OCI-M1 (cell line): ENCODE measurements at regions not wholly inside any gene's neighbourhood (a gene's known extent, or its start where the extent isn't known, plus 50 kb on each side); places are given as distances from the start of the nearest gene placed in this dataset.

Experiments
- DNase-seq: peaks from one replicate; lab custom pipeline; 2025; lab: John Stamatoyannopoulos, UW

DNA sequence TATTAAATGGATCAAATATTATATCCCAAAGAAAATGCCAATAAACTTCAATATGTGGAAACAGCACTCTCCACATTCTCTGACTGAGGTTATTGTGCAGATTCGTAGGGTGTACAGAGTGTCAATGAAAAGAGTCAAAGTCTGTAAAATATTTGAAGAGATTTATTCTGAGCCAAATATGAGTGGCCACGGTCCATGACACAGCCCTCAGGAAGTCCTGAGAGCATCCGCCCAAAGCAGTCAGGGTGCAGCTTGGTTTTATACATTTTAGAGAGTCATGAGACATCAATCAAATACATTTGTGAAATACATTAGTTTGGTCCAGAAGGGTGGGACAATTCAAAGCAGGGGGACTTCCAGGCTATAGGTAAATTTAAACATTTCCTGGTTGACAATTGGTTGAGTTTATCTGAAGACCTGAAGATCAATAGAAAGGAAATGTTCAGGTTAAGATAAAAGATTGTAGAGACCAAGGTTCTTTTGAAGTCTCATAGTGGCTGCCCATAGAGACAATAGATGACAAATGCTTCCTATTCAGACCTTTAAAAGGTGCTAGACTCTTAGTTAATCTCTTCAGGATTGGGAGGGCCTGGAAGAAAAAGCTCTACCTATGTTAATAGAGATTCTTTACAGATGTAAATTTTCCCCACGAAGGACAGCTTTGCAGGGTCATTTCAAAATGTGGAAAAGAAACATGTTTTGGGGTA is 569.5 kb downstream of the MATN1 start:
- no peak for DNase-seq

DNA sequence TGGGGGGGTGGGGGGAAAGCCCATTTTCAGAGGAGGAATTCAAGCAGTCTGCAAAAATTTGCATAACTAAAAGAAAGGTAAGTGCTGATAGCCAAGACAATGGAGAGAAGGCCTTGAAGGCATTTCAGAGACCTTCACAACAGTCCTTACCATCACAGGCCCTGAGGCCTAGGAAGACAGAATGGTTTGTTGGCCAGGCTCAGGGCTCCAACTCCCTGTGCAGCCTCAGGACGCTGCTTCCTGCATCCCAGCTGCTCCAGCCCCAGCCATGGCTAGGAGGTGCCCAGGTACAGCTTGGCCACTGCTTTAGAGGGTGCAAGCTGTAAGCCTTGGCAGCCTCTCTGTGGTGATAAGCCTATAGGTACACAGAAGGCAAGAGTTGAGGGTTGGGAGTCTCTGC is 571.6 kb downstream of the MATN1 start:
- no peak for DNase-seq

- DNase-seq, result no peak
Measured at GRCh38 chr1:30151119-30151518, 572.3 kb downstream of the MATN1 start.

DNA sequence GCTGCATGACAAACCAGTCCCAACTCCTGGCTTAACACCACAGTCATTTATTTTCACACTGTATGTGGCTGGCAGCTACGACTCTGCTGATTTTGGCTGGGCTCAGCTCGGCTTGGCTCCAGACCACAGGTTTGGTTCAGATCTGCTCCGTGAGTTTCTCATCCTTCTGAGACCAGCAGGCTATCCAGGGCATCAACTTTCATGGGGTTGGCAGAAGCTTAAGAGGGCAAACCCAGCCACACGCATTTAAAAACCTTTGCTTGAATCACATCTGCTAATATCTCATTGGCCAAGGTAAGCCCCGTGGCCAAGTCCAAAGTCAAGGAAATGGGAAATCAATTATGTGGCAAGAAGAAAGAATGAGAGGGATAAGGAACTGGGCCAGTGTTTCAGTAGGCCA is 574.2 kb downstream of the MATN1 start:
- DNase-seq, result no peak

DNA sequence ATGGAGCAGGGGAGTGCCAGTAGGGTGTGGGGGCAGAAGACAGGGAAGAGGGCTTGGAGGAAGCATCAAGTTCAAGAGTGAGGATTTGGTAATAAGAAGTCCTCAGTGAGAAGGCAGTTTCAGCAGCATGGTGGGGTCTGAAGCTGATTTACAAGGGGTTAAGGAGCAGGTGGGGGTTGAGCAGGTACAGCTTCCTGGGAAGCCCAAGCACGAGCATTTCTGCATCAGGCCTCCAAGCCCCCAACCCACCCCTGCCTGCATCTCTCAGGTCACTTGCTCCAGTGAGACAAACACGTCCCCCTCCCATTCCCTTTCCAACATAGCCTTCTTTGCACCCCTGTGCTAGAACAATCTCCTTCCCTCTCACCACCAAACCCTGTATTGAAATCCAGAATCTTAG is 574.7 kb downstream of the MATN1 start:
- DNase-seq, result no peak

- no peak for DNase-seq
Measured at GRCh38 chr1:30147188-30147587, 576.2 kb downstream of the MATN1 start.

- no peak for DNase-seq
Measured at GRCh38 chr1:30146448-30146847, 576.9 kb downstream of the MATN1 start.

- no peak for DNase-seq
Measured at GRCh38 chr1:30145723-30146303, 577.6 kb downstream of the MATN1 start.

GRCh38 chr1:30144831-30145230 is 578.6 kb downstream of the MATN1 start:
- no peak for DNase-seq

GRCh38 chr1:30143517-30143916 is 579.9 kb downstream of the MATN1 start:
- no peak for DNase-seq

DNA sequence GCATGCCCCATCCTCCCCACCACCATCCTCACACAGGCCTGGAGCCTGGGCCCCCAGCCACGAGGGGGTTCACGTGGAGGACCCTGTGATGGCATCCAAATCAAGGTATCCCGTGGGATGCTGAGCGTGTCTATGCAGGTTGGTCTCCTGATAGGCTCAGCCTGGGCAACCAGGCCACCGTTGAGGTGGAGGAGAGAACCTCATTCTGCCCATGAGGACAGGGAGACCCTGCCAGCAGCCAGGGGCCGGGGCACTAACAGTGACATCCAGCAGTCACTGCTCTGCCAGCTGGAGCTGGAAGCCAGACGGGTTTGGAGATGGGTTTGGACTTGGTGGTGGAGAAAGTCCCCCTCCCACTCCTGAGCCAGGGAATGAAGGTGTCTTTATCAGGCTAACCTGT is 582.8 kb downstream of the MATN1 start:
- no peak for DNase-seq

DNA sequence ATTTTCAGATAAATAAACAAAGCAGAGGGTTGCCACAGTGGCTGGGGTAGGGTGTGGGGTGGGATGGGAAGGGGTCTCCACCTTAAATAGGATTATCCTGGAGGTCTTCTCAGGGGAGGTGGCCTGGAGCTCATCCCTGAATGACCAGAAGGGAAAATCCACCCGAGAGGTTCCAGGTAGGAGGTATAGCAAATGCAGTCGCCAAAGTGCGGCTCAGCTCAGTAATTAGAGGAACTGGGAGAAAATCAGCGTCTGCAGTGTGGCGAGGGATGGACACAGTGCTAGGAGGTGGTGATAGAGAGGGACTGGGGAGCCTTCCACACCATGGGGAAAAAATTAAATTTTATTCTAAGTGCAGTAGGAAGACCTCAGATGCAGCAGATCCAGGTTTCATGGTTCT is 584.5 kb downstream of the MATN1 start:
- no peak for DNase-seq

DNA sequence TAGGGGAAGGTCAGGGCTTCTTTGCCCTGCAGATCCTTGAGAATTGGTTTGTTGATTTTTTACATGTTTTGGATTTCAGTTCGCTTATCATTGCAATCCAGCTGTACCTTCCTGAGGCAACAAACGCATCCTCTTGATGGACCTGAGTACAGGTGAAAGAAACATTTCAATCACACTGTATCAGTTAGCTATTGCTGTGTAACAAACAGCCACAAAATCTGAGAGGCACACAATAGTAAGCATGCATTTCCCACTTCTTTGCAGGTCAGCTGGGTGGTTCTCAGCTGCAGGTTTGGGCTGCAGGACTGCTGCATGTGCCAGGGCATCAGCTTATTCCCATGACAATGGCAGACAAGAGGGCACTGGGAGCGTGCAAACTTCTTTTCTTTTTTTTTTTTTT is 586.4 kb downstream of the MATN1 start:
- no peak for DNase-seq

- no peak for DNase-seq
Measured at GRCh38 chr1:30135698-30136097, 587.7 kb downstream of the MATN1 start.

- DNase-seq, result no peak
Measured at GRCh38 chr1:30134466-30135217, 588.7 kb downstream of the MATN1 start.

- DNase-seq, result no peak
Measured at GRCh38 chr1:30133414-30134055, 589.9 kb downstream of the MATN1 start.

GRCh38 chr1:30132602-30133286 is 590.6 kb downstream of the MATN1 start:
- DNase-seq, result no peak

- peak; percentile 1 for DNase-seq
Measured at GRCh38 chr1:30130566-30130965, 592.8 kb downstream of the MATN1 start.

DNA sequence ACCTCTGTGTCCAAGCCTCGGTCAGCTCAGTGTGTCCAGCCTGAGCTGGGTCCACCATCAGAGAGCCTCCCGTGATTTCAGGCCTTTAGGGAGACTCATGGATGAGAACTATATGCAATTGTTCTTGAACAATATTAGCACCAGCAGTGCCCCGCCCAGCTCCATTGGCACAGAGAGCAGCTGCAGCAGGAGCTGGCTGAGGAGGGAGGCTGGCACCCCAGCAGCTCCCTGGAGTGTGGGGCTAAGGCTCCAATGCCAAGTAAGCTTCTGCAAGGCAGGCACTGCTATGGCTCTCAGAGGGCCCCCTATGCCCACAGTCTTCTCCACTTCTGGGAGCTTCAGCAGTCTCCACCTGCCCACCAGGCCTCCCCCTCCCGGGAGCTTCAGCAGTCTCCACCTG is 593.3 kb downstream of the MATN1 start:
- no peak for DNase-seq

- no peak for DNase-seq
Measured at GRCh38 chr1:30129421-30130055, 593.8 kb downstream of the MATN1 start.

DNA sequence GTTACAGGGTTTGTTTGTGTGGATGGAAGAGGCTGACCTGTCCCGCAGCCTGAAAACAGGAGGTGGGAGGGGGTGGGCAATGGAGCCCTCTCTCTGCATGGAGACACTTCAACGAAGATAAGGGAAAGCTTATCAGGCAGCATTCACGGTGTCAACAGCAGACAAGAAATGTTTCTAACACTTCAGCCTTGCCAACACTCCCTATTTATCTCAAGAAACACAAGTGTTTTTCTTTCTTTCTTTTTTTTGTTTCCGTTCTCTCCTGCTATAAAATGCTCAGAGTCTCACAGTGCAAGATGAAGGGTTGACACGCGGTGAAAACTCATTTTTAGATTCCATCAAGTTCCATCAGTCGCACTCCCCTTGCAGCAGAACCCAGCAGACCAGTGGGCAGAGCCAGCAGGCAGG is 594.4 kb downstream of the MATN1 start:
- DNase-seq, result peak; percentile 56

DNA sequence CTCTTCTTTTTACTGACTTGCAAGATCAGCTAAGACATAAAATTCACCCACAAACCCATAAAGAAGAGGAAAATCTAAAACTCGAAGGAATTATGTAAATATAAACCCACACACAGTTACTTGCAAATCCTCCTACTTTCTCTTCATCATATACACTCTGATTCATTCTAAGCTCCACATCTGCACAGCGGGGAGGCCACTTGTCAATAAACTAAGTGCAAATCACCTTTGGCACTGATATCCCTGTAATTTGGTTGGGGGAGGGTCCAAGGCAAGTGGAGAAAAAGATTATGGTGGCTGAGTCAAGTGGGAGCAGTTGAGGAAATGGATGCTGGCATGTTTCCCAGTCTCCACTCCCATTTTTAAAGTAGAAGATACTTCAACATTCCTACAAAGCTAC is 596.5 kb downstream of the MATN1 start:
- no peak for DNase-seq
